ENCODE measurements at regions not wholly inside any gene's neighbourhood (a gene's known extent, or its start where the extent isn't known, plus 50 kb on each side); places are given as distances from the start of the nearest gene placed in this dataset.

DNA sequence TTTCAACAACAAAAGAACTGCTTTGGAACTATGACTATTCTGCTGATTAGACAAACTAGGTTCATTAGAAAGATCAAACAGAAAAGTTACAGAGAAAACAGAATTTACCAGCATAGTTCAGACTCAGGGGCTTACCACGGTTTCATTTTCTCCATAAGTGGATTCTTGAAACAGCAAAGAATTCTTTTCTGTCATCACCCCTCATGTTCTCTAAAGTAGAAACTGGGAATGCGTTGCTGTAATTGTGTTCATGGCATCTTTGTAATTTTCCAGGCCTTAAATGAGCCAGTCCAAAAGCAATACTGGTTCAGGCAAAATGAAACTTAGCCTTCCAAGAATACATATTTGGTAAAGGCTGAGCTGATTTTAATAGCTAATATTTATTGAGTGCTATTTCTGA is 287.8 kb downstream of the CHL1 start:
- no peak for TF ChIP-seq POLR2A (IDR thresholded peaks at IDR 0.05)
- TF ChIP-seq POLR2AphosphoS5 (IDR thresholded peaks at IDR 0.05), result no peak
- TF ChIP-seq, protein P1, sequence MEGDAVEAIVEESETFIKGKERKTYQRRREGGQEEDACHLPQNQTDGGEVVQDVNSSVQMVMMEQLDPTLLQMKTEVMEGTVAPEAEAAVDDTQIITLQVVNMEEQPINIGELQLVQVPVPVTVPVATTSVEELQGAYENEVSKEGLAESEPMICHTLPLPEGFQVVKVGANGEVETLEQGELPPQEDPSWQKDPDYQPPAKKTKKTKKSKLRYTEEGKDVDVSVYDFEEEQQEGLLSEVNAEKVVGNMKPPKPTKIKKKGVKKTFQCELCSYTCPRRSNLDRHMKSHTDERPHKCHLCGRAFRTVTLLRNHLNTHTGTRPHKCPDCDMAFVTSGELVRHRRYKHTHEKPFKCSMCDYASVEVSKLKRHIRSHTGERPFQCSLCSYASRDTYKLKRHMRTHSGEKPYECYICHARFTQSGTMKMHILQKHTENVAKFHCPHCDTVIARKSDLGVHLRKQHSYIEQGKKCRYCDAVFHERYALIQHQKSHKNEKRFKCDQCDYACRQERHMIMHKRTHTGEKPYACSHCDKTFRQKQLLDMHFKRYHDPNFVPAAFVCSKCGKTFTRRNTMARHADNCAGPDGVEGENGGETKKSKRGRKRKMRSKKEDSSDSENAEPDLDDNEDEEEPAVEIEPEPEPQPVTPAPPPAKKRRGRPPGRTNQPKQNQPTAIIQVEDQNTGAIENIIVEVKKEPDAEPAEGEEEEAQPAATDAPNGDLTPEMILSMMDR (IDR thresholded peaks at IDR 0.05), result no peak
- TF ChIP-seq EP300 (IDR thresholded peaks at IDR 0.05), result no peak

All from gastroesophageal sphincter (tissue), 3 donors.